ENCODE measurements at regions not wholly inside any gene's neighbourhood (a gene's known extent, or its start where the extent isn't known, plus 50 kb on each side); places are given as distances from the start of the nearest gene placed in this dataset.

- peaks cover 2 to 3% of the 10 kb centered on the region in 2 donors for H3K27me3 Mint-ChIP-seq
- DNase-seq, result no peak
- H3K27ac Mint-ChIP-seq, result no peak overlapping the region
- no peaks in the 10 kb centered on the region for H3K9me3 ChIP-seq (ENCODE audit: control insufficient read depth in 1 of 2, low read length in 2 of 2)
- H3K9me3 Mint-ChIP-seq, result peaks cover 0 to 2% (median 0%) of the 10 kb centered on the region in 8 donors
- no peaks in the 10 kb centered on the region for H3K36me3 ChIP-seq (ENCODE audit: insufficient read depth, low read length)
- H3K27ac ChIP-seq (ENCODE audit: low read depth, low read length), result no peak overlapping the region
- no peaks in the 10 kb centered on the region for H3K4me1 ChIP-seq (ENCODE audit: insufficient read depth, low read length)
- H3K4me1 Mint-ChIP-seq, result no peaks in the 10 kb centered on the region
- ChIA-PET CTCF (ENCODE audit: partially characterized antibody) (no interaction called here), POLR2A (ENCODE audit: partially characterized antibody) (no interaction called here)
- no peak overlapping the region for H3K4me3 Mint-ChIP-seq
- H3K27me3 ChIP-seq (ENCODE audit: insufficient read depth, low read length), result no peaks in the 10 kb centered on the region
- intact Hi-C loops (cut with micrococcal nuclease), result no loop called here
- H3K4me3 ChIP-seq (ENCODE audit: low read length in 2 of 2), result no peak overlapping the region
- no peaks in the 10 kb centered on the region for H3K36me3 Mint-ChIP-seq
Measured at GRCh38 chr6:95660544-95660943, 83.2 kb downstream of the MANEA start.

- Histone ChIP-seq H3K4me3 (ENCODE audit: low read length in 2 of 2) (no peak overlapping the region), H3K27me3 (ENCODE audit: insufficient read depth, low read length) (no peaks in the 10 kb centered on the region), H3K27ac (ENCODE audit: low read depth, low read length) (no peak overlapping the region), H3K36me3 (ENCODE audit: insufficient read depth, low read length) (no peaks in the 10 kb centered on the region), H3K9me3 (ENCODE audit: control insufficient read depth in 1 of 2, low read length in 2 of 2) (no peaks in the 10 kb centered on the region), H3K4me1 (ENCODE audit: insufficient read depth, low read length) (no peaks in the 10 kb centered on the region)
- POLR2A ChIA-PET (ENCODE audit: partially characterized antibody), result no interaction called here
- intact Hi-C loops (cut with micrococcal nuclease), result no loop called here
- CTCF ChIA-PET (ENCODE audit: partially characterized antibody), result no interaction called here
- no peaks in the 10 kb centered on the region for H3K4me1 Mint-ChIP-seq
- DNase-seq, result no peak
- no peak overlapping the region for H3K4me3 Mint-ChIP-seq
- no peaks in the 10 kb centered on the region for H3K36me3 Mint-ChIP-seq
- H3K27ac Mint-ChIP-seq, result no peak overlapping the region
- H3K27me3 Mint-ChIP-seq, result peaks cover 0 to 2% of the 10 kb centered on the region in 2 donors
- H3K9me3 Mint-ChIP-seq, result peaks cover 0 to 5% (median 0%) of the 10 kb centered on the region in 8 donors
Measured at GRCh38 chr6:95670011-95670463, 92.7 kb downstream of the MANEA start.

- ChIA-PET CTCF (ENCODE audit: partially characterized antibody) (interaction anchor here (1.7 kb wide), 1 partner anchor 12 kb away, joined by 3 read pairs; no protein-coding TSS in a partner anchor), POLR2A (ENCODE audit: partially characterized antibody) (no interaction called here)
- Mint-ChIP-seq H3K9me3 (no peaks in the 10 kb centered on the region), H3K27me3 (peaks cover 5% of the 10 kb centered on the region in 2 donors), H3K4me1 (no peaks in the 10 kb centered on the region), H3K27ac (no peak overlapping the region), H3K4me3 (no peak overlapping the region), H3K36me3 (no peaks in the 10 kb centered on the region)
- Histone ChIP-seq H3K27me3 (ENCODE audit: insufficient read depth, low read length) (no peaks in the 10 kb centered on the region), H3K4me3 (ENCODE audit: low read length in 2 of 2) (no peak overlapping the region), H3K4me1 (ENCODE audit: insufficient read depth, low read length) (no peaks in the 10 kb centered on the region), H3K36me3 (ENCODE audit: insufficient read depth, low read length) (no peaks in the 10 kb centered on the region), H3K27ac (ENCODE audit: low read depth, low read length) (no peak overlapping the region), H3K9me3 (ENCODE audit: control insufficient read depth in 1 of 2, low read length in 2 of 2) (no peaks in the 10 kb centered on the region)
- no peak for DNase-seq
- intact Hi-C loops (cut with micrococcal nuclease), result no loop called here
Measured at GRCh38 chr6:95676011-95676628, 98.8 kb downstream of the MANEA start.

- Mint-ChIP-seq H3K27me3 (peaks cover 3 to 5% of the 10 kb centered on the region in 2 donors), H3K9me3 (no peaks in the 10 kb centered on the region), H3K4me1 (no peaks in the 10 kb centered on the region), H3K36me3 (no peaks in the 10 kb centered on the region), H3K27ac (no peak overlapping the region), H3K4me3 (no peak overlapping the region)
- no peaks in the 10 kb centered on the region for H3K9me3 ChIP-seq (ENCODE audit: control insufficient read depth in 1 of 2, low read length in 2 of 2)
- intact Hi-C loops (cut with micrococcal nuclease), result no loop called here
- H3K4me1 ChIP-seq (ENCODE audit: insufficient read depth, low read length), result no peaks in the 10 kb centered on the region
- DNase-seq, result no peak
- ChIA-PET POLR2A (ENCODE audit: partially characterized antibody) (no interaction called here), CTCF (ENCODE audit: partially characterized antibody) (no interaction called here)
- H3K27me3 ChIP-seq (ENCODE audit: insufficient read depth, low read length), result no peaks in the 10 kb centered on the region
- no peak overlapping the region for H3K4me3 ChIP-seq (ENCODE audit: low read length in 2 of 2)
- no peaks in the 10 kb centered on the region for H3K36me3 ChIP-seq (ENCODE audit: insufficient read depth, low read length)
- H3K27ac ChIP-seq (ENCODE audit: low read depth, low read length), result no peak overlapping the region
Measured at GRCh38 chr6:95679981-95680380, 102.6 kb downstream of the MANEA start.

GRCh38 chr6:95681736-95682135 lies 104.4 kb downstream of the MANEA start:
- H3K36me3 Mint-ChIP-seq, result no peaks in the 10 kb centered on the region
- intact Hi-C loops (cut with micrococcal nuclease), result no loop called here
- POLR2A ChIA-PET (ENCODE audit: partially characterized antibody), result no interaction called here
- H3K4me1 ChIP-seq (ENCODE audit: insufficient read depth, low read length), result no peaks in the 10 kb centered on the region
- peaks cover 3 to 5% of the 10 kb centered on the region in 2 donors for H3K27me3 Mint-ChIP-seq
- no peaks in the 10 kb centered on the region for H3K9me3 ChIP-seq (ENCODE audit: control insufficient read depth in 1 of 2, low read length in 2 of 2)
- no peak overlapping the region for H3K27ac ChIP-seq (ENCODE audit: low read depth, low read length)
- CTCF ChIA-PET (ENCODE audit: partially characterized antibody), result no interaction called here
- H3K36me3 ChIP-seq (ENCODE audit: insufficient read depth, low read length), result no peaks in the 10 kb centered on the region
- no peak overlapping the region for H3K4me3 ChIP-seq (ENCODE audit: low read length in 2 of 2)
- no peak overlapping the region for H3K27ac Mint-ChIP-seq
- H3K27me3 ChIP-seq (ENCODE audit: insufficient read depth, low read length), result no peaks in the 10 kb centered on the region
- H3K4me1 Mint-ChIP-seq, result no peaks in the 10 kb centered on the region
- H3K4me3 Mint-ChIP-seq, result no peak overlapping the region
- H3K9me3 Mint-ChIP-seq, result no peaks in the 10 kb centered on the region
- DNase-seq, result no peak

- Mint-ChIP-seq H3K27me3 (peaks cover 3 to 5% of the 10 kb centered on the region in 2 donors), H3K4me3 (no peak overlapping the region), H3K27ac (no peak overlapping the region), H3K36me3 (no peaks in the 10 kb centered on the region), H3K9me3 (no peaks in the 10 kb centered on the region), H3K4me1 (no peaks in the 10 kb centered on the region)
- ChIA-PET POLR2A (ENCODE audit: partially characterized antibody) (no interaction called here), CTCF (ENCODE audit: partially characterized antibody) (no interaction called here)
- Histone ChIP-seq H3K4me1 (ENCODE audit: insufficient read depth, low read length) (no peaks in the 10 kb centered on the region), H3K9me3 (ENCODE audit: control insufficient read depth in 1 of 2, low read length in 2 of 2) (no peaks in the 10 kb centered on the region), H3K4me3 (ENCODE audit: low read length in 2 of 2) (no peak overlapping the region), H3K27me3 (ENCODE audit: insufficient read depth, low read length) (no peaks in the 10 kb centered on the region), H3K27ac (ENCODE audit: low read depth, low read length) (no peak overlapping the region), H3K36me3 (ENCODE audit: insufficient read depth, low read length) (no peaks in the 10 kb centered on the region)
- intact Hi-C loops (cut with micrococcal nuclease), result no loop called here
- no peak for DNase-seq
Measured at GRCh38 chr6:95682476-95682875, 105.1 kb downstream of the MANEA start.

- Mint-ChIP-seq H3K4me1 (peaks cover 0 to 3% (median under 1%) of the 10 kb centered on the region in 4 donors), H3K27ac (no peak overlapping the region), H3K36me3 (no peaks in the 10 kb centered on the region), H3K27me3 (no peaks in the 10 kb centered on the region), H3K9me3 (peaks cover 0 to 1% (median 0%) of the 10 kb centered on the region in 8 donors), H3K4me3 (no peak overlapping the region)
- ChIA-PET POLR2A (ENCODE audit: partially characterized antibody) (no interaction called here), CTCF (ENCODE audit: partially characterized antibody) (no interaction called here)
- no peaks in the 10 kb centered on the region for H3K27me3 ChIP-seq (ENCODE audit: insufficient read depth, low read length)
- intact Hi-C loops (cut with micrococcal nuclease), result no loop called here
- no peak overlapping the region for H3K4me3 ChIP-seq (ENCODE audit: low read length in 2 of 2)
- H3K4me1 ChIP-seq (ENCODE audit: insufficient read depth, low read length), result no peaks in the 10 kb centered on the region
- no peak for DNase-seq
- no peaks in the 10 kb centered on the region for H3K9me3 ChIP-seq (ENCODE audit: control insufficient read depth in 1 of 2, low read length in 2 of 2)
- H3K36me3 ChIP-seq (ENCODE audit: insufficient read depth, low read length), result no peaks in the 10 kb centered on the region
- H3K27ac ChIP-seq (ENCODE audit: low read depth, low read length), result no peak overlapping the region
Measured at GRCh38 chr6:95685822-95686221, 108.5 kb downstream of the MANEA start.

GRCh38 chr6:95686272-95686671 lies 108.9 kb downstream of the MANEA start:
- Mint-ChIP-seq H3K27me3 (no peaks in the 10 kb centered on the region), H3K4me1 (peaks cover 0 to 5% (median 2%) of the 10 kb centered on the region in 4 donors), H3K27ac (no peak overlapping the region), H3K9me3 (peaks cover 0 to 3% (median 0%) of the 10 kb centered on the region in 8 donors), H3K36me3 (no peaks in the 10 kb centered on the region), H3K4me3 (no peak overlapping the region)
- ChIA-PET CTCF (ENCODE audit: partially characterized antibody) (no interaction called here), POLR2A (ENCODE audit: partially characterized antibody) (no interaction called here)
- H3K36me3 ChIP-seq (ENCODE audit: insufficient read depth, low read length), result no peaks in the 10 kb centered on the region
- H3K9me3 ChIP-seq (ENCODE audit: control insufficient read depth in 1 of 2, low read length in 2 of 2), result no peaks in the 10 kb centered on the region
- no peaks in the 10 kb centered on the region for H3K27me3 ChIP-seq (ENCODE audit: insufficient read depth, low read length)
- no peaks in the 10 kb centered on the region for H3K4me1 ChIP-seq (ENCODE audit: insufficient read depth, low read length)
- no peak overlapping the region for H3K27ac ChIP-seq (ENCODE audit: low read depth, low read length)
- DNase-seq, result no peak
- intact Hi-C loops (cut with micrococcal nuclease), result no loop called here
- H3K4me3 ChIP-seq (ENCODE audit: low read length in 2 of 2), result no peak overlapping the region
